ENCODE measurements at regions not wholly inside any gene's neighbourhood (a gene's known extent, or its start where the extent isn't known, plus 50 kb on each side); places are given as distances from the start of the nearest gene placed in this dataset.

GRCh38 chr4:30656828-30657227 is 63.3 kb upstream of the PCDH7 start:
- H3K27ac ChIP-seq (ENCODE audit: low read length in 2 of 2), result no peak overlapping the region
- CTCF ChIA-PET, result no interaction called here
- no peaks in the 10 kb centered on the region for H3K36me3 ChIP-seq (replicated peaks in 1 of 2; ENCODE audit: control extremely low read depth in 1 of 2, control insufficient read depth in 1 of 2, extremely low read depth in 1 of 2, insufficient read depth in 2 of 2, low read length in 1 of 2)
- Mint-ChIP-seq H3K9me3 (ENCODE audit: insufficient read depth) (no peaks in the 10 kb centered on the region), H3K27me3 (no peaks in the 10 kb centered on the region), H3K4me1 (no peaks in the 10 kb centered on the region), H3K27ac (no peak overlapping the region), H3K4me3 (no peak overlapping the region)
- POLR2A ChIA-PET, result no interaction called here
- no peak overlapping the region for H3K9ac ChIP-seq (ENCODE audit: low read length)
- H2AFZ ChIP-seq (ENCODE audit: insufficient read depth, low read depth, low read length, poor library complexity, severe bottlenecking), result no peak overlapping the region
- no peak overlapping the region for H3K4me2 ChIP-seq (replicated peaks; ENCODE audit: low read depth, low read length, poor library complexity, severe bottlenecking)
- no peaks in the 10 kb centered on the region for H4K20me1 ChIP-seq (ENCODE audit: control insufficient read depth, insufficient read depth, low read length, poor library complexity, severe bottlenecking)
- no peak overlapping the region for H3K4me3 ChIP-seq (ENCODE audit: control extremely low read depth in 1 of 5, extremely low read depth in 1 of 5, insufficient read depth in 1 of 5, low read depth in 2 of 5, low read length in 4 of 5)
- no peaks in the 10 kb centered on the region for H3K9me3 ChIP-seq (ENCODE audit: control extremely low read depth in 1 of 3, control insufficient read depth in 2 of 3, insufficient read depth in 1 of 3, low read length in 2 of 3)
- WGBS (ENCODE audit: insufficient coverage), result 100% methylated on average over 2 of the region's 5 CpGs
- TF ChIP-seq CTCF (IDR thresholded peaks at IDR 0.05), result no peak
- TF ChIP-seq EZH2 (IDR thresholded peaks at IDR 0.05; ENCODE audit: borderline replicate concordance, insufficient read depth, low read depth, low read length, poor library complexity, severe bottlenecking), result no peak
- ATAC-seq (ENCODE audit: low read depth), result no peak
- H3K79me2 ChIP-seq (ENCODE audit: control insufficient read depth, insufficient read depth, low read length), result no peaks in the 10 kb centered on the region
- H3K4me1 ChIP-seq (ENCODE audit: control insufficient read depth in 2 of 2, insufficient read depth in 2 of 2, low read length in 2 of 2), result no peaks in the 10 kb centered on the region
- no peaks in the 10 kb centered on the region for H3K27me3 ChIP-seq (replicated peaks in 1 of 4; ENCODE audit: control extremely low read depth in 1 of 4, control insufficient read depth in 3 of 4, insufficient read depth in 4 of 4, low read length in 3 of 4)
- DNase-seq, result no peak
- intact Hi-C loops (cut with micrococcal nuclease), result no loop called here

- H3K27me3 ChIP-seq (replicated peaks in 1 of 4; ENCODE audit: control extremely low read depth in 1 of 4, control insufficient read depth in 3 of 4, insufficient read depth in 4 of 4, low read length in 3 of 4), result no peaks in the 10 kb centered on the region
- H3K9ac ChIP-seq (ENCODE audit: low read length), result no peak overlapping the region
- H3K36me3 ChIP-seq (replicated peaks in 1 of 2; ENCODE audit: control extremely low read depth in 1 of 2, control insufficient read depth in 1 of 2, extremely low read depth in 1 of 2, insufficient read depth in 2 of 2, low read length in 1 of 2), result no peaks in the 10 kb centered on the region
- ChIA-PET CTCF (no interaction called here), POLR2A (no interaction called here)
- Mint-ChIP-seq H3K4me1 (no peaks in the 10 kb centered on the region), H3K27me3 (no peaks in the 10 kb centered on the region), H3K4me3 (no peak overlapping the region), H3K27ac (no peak overlapping the region), H3K9me3 (ENCODE audit: insufficient read depth) (no peaks in the 10 kb centered on the region)
- ATAC-seq (ENCODE audit: low read depth) (no peak), DNase-seq (no peak)
- intact Hi-C loops (cut with micrococcal nuclease), result no loop called here
- no peak overlapping the region for H3K4me2 ChIP-seq (replicated peaks; ENCODE audit: low read depth, low read length, poor library complexity, severe bottlenecking)
- no peaks in the 10 kb centered on the region for H3K4me1 ChIP-seq (ENCODE audit: control insufficient read depth in 2 of 2, insufficient read depth in 2 of 2, low read length in 2 of 2)
- no peaks in the 10 kb centered on the region for H3K79me2 ChIP-seq (ENCODE audit: control insufficient read depth, insufficient read depth, low read length)
- H2AFZ ChIP-seq (ENCODE audit: insufficient read depth, low read depth, low read length, poor library complexity, severe bottlenecking), result no peak overlapping the region
- no peak overlapping the region for H3K27ac ChIP-seq (ENCODE audit: low read length in 2 of 2)
- H3K4me3 ChIP-seq (ENCODE audit: control extremely low read depth in 1 of 5, extremely low read depth in 1 of 5, insufficient read depth in 1 of 5, low read depth in 2 of 5, low read length in 4 of 5), result no peak overlapping the region
- TF ChIP-seq EZH2 (IDR thresholded peaks at IDR 0.05; ENCODE audit: borderline replicate concordance, insufficient read depth, low read depth, low read length, poor library complexity, severe bottlenecking) (no peak), CTCF (IDR thresholded peaks at IDR 0.05) (no peak)
- WGBS (ENCODE audit: insufficient coverage), result 89% methylated on average over 1 of the region's 3 CpGs
- no peaks in the 10 kb centered on the region for H3K9me3 ChIP-seq (ENCODE audit: control extremely low read depth in 1 of 3, control insufficient read depth in 2 of 3, insufficient read depth in 1 of 3, low read length in 2 of 3)
- no peaks in the 10 kb centered on the region for H4K20me1 ChIP-seq (ENCODE audit: control insufficient read depth, insufficient read depth, low read length, poor library complexity, severe bottlenecking)
Observed at GRCh38 chr4:30667919-30668318, 52.2 kb upstream of the PCDH7 start.

All from B cell (primary cell).